ENCODE measurements at regions not wholly inside any gene's neighbourhood (a gene's known extent, or its start where the extent isn't known, plus 50 kb on each side); places are given as distances from the start of the nearest gene placed in this dataset.

- H3K27ac Mint-ChIP-seq, result no peak overlapping the region
- peaks cover 3% of the 10 kb centered on the region for H3K27me3 Mint-ChIP-seq
- no peak overlapping the region for H3K4me3 Mint-ChIP-seq
- H3K4me1 Mint-ChIP-seq (ENCODE audit: unreplicated experiment), result peaks cover 4% of the 10 kb centered on the region
- no peak for TF ChIP-seq CTCF (conservative IDR thresholded peaks at IDR 0.05)
- peaks cover 10% of the 10 kb centered on the region for H3K36me3 Mint-ChIP-seq
- DNase-seq (ENCODE audit: extremely low spot score, unreplicated experiment), result no peak
- peaks cover 33% of the 10 kb centered on the region for H3K9me3 Mint-ChIP-seq
Observed at GRCh38 chr3:40628984-40629383, 104.2 kb downstream of the ZNF621 start.

- Mint-ChIP-seq H3K36me3 (peaks cover 10% of the 10 kb centered on the region), H3K4me1 (ENCODE audit: unreplicated experiment) (peaks cover 4% of the 10 kb centered on the region), H3K27me3 (no peaks in the 10 kb centered on the region), H3K9me3 (peaks cover 33% of the 10 kb centered on the region), H3K4me3 (peak overlapping the region; percentile 73), H3K27ac (peak overlapping the region; percentile 95)
- TF ChIP-seq CTCF (conservative IDR thresholded peaks at IDR 0.05), result no peak
- DNase-seq (ENCODE audit: extremely low spot score, unreplicated experiment), result no peak
Observed at GRCh38 chr3:40631341-40631995, 106.7 kb downstream of the ZNF621 start.

- no peaks in the 10 kb centered on the region for H3K36me3 Mint-ChIP-seq
Observed at GRCh38 chr3:40637906-40638305, 113.1 kb downstream of the ZNF621 start.

GRCh38 chr3:40639006-40639405 is 114.2 kb downstream of the ZNF621 start:
- DNase-seq (ENCODE audit: extremely low spot score, unreplicated experiment), result no peak
- Mint-ChIP-seq H3K4me1 (ENCODE audit: unreplicated experiment) (no peaks in the 10 kb centered on the region), H3K4me3 (no peak overlapping the region), H3K27ac (no peak overlapping the region), H3K9me3 (peaks cover 4% of the 10 kb centered on the region), H3K27me3 (peaks cover 6% of the 10 kb centered on the region), H3K36me3 (no peaks in the 10 kb centered on the region)
- no peak for TF ChIP-seq CTCF (conservative IDR thresholded peaks at IDR 0.05)

More at GRCh38 chr3:40637906-40638305, 113.1 kb downstream of the ZNF621 start:
- Mint-ChIP-seq H3K27ac (no peak overlapping the region), H3K9me3 (peaks cover 9% of the 10 kb centered on the region), H3K27me3 (no peaks in the 10 kb centered on the region), H3K4me3 (no peak overlapping the region), H3K4me1 (ENCODE audit: unreplicated experiment) (no peaks in the 10 kb centered on the region)
- no peak for TF ChIP-seq CTCF (conservative IDR thresholded peaks at IDR 0.05)
- DNase-seq (ENCODE audit: extremely low spot score, unreplicated experiment), result no peak

- TF ChIP-seq CTCF (conservative IDR thresholded peaks at IDR 0.05), result no peak
- Mint-ChIP-seq H3K27me3 (peaks cover 8% of the 10 kb centered on the region), H3K9me3 (no peaks in the 10 kb centered on the region), H3K36me3 (no peaks in the 10 kb centered on the region), H3K4me3 (no peak overlapping the region), H3K27ac (no peak overlapping the region), H3K4me1 (ENCODE audit: unreplicated experiment) (peaks cover 4% of the 10 kb centered on the region)
- no peak for DNase-seq (ENCODE audit: extremely low spot score, unreplicated experiment)
Observed at GRCh38 chr3:40642812-40643211, 118.1 kb downstream of the ZNF621 start.

All from type B pancreatic cell (in vitro differentiated cells).